NT2/D1 (cell line): ENCODE measurements at regions not wholly inside any gene's neighbourhood (a gene's known extent, or its start where the extent isn't known, plus 50 kb on each side); places are given as distances from the start of the nearest gene placed in this dataset.

Experiments
- DNase-seq: peaks from one replicate; pipeline ENCODE4 v3.0.0-alpha.2; 2011; ENCODE audit warnings: low read depth, low spot score
- H3K27me3 ChIP-seq: 2 replicates; pipeline ENCODE4 v1.6.0; 2011; ENCODE audit warnings: mild to moderate bottlenecking; ENCODE audit not compliant: insufficient read length, insufficient read depth
- H3K36me3 ChIP-seq: 2 replicates; pipeline ENCODE4 v1.6.1; 2011; ENCODE audit warnings: mild to moderate bottlenecking, low read length, mixed read lengths; ENCODE audit not compliant: insufficient read depth, insufficient read length
- H3K4me1 ChIP-seq: 2 replicates; pipeline ENCODE4 v1.5.1; 2011; ENCODE audit not compliant: insufficient read depth, insufficient read length
- H3K4me3 ChIP-seq: 2 replicates; pipeline ENCODE4 v1.5.1; 2011; ENCODE audit warnings: low read depth; ENCODE audit not compliant: insufficient read length
- H3K9ac ChIP-seq: 2 replicates; pipeline ENCODE4 v1.6.0; 2011; ENCODE audit warnings: low read depth; ENCODE audit not compliant: insufficient read length
- H3K9me3 ChIP-seq: 2 replicates; pipeline ENCODE4 v1.5.1; 2011; ENCODE audit warnings: mild to moderate bottlenecking, low read length; ENCODE audit not compliant: insufficient read depth
- SUZ12 ChIP-seq: IDR thresholded peaks from 2 replicates; pipeline ENCODE4 v1.6.1; 2011; ENCODE audit not compliant: insufficient read length, insufficient read depth; ENCODE audit errors: extremely low read depth
- YY1 ChIP-seq: IDR thresholded peaks from 2 replicates; pipeline ENCODE4 v1.6.1; 2011; ENCODE audit not compliant: insufficient read length, insufficient read depth
- ZNF274 ChIP-seq: IDR thresholded peaks from 2 replicates; pipeline ENCODE4 v1.6.1; 2011; ENCODE audit warnings: mild to moderate bottlenecking, low read depth, low read length

- H3K27me3 ChIP-seq = no peaks in the 10 kb centered on the region
These were observed 1565.9 kb upstream of the ACVR2A start for GRCh38 chr2:146278881-146279280.

GRCh38 chr2:146271131-146271831, 1573.5 kb upstream of the ACVR2A start:
- no peaks in the 10 kb centered on the region for H3K4me1 ChIP-seq
- H3K36me3 ChIP-seq = no peaks in the 10 kb centered on the region
- no peak for DNase-seq
- no peak overlapping the region for H3K4me3 ChIP-seq
- H3K9me3 ChIP-seq = no peaks in the 10 kb centered on the region
- no peak overlapping the region for H3K9ac ChIP-seq
- TF ChIP-seq SUZ12 (no peak), ZNF274 (no peak), YY1 (no peak)
- H3K27me3 ChIP-seq = no peaks in the 10 kb centered on the region

More at GRCh38 chr2:146278881-146279280, 1565.9 kb upstream of the ACVR2A start:
- H3K9me3 ChIP-seq = no peaks in the 10 kb centered on the region
- DNase-seq = no peak
- no peak overlapping the region for H3K9ac ChIP-seq
- no peaks in the 10 kb centered on the region for H3K36me3 ChIP-seq
- H3K4me1 ChIP-seq = no peaks in the 10 kb centered on the region
- no peak for TF ChIP-seq SUZ12
- TF ChIP-seq YY1 = no peak
- no peak for TF ChIP-seq ZNF274
- H3K4me3 ChIP-seq = no peak overlapping the region

- no peaks in the 10 kb centered on the region for H3K4me1 ChIP-seq
These were observed 1574.2 kb upstream of the ACVR2A start for GRCh38 chr2:146270618-146271017.

GRCh38 chr2:146267093-146267492, 1577.7 kb upstream of the ACVR2A start:
- Histone ChIP-seq H3K4me3 (no peak overlapping the region), H3K27me3 (no peaks in the 10 kb centered on the region), H3K9ac (no peak overlapping the region), H3K36me3 (no peaks in the 10 kb centered on the region), H3K9me3 (no peaks in the 10 kb centered on the region), H3K4me1 (no peaks in the 10 kb centered on the region)
- no peak for DNase-seq
- TF ChIP-seq SUZ12 = no peak
- no peak for TF ChIP-seq ZNF274
- TF ChIP-seq YY1 = no peak

More at GRCh38 chr2:146270618-146271017, 1574.2 kb upstream of the ACVR2A start:
- no peak for TF ChIP-seq ZNF274
- TF ChIP-seq YY1 = no peak
- TF ChIP-seq SUZ12 = no peak
- Histone ChIP-seq H3K27me3 (no peaks in the 10 kb centered on the region), H3K9me3 (no peaks in the 10 kb centered on the region), H3K4me3 (no peak overlapping the region), H3K9ac (no peak overlapping the region), H3K36me3 (no peaks in the 10 kb centered on the region)
- DNase-seq = no peak

- H3K9ac ChIP-seq = no peak overlapping the region
- no peaks in the 10 kb centered on the region for H3K27me3 ChIP-seq
- no peak for TF ChIP-seq ZNF274
- no peak for TF ChIP-seq YY1
- no peak for TF ChIP-seq SUZ12
- no peaks in the 10 kb centered on the region for H3K36me3 ChIP-seq
- DNase-seq = no peak
- H3K4me1 ChIP-seq = no peaks in the 10 kb centered on the region
- H3K4me3 ChIP-seq = no peak overlapping the region
- H3K9me3 ChIP-seq = no peaks in the 10 kb centered on the region
These were observed 1579.2 kb upstream of the ACVR2A start for GRCh38 chr2:146265656-146266055.

GRCh38 chr2:146262606-146263005, 1582.2 kb upstream of the ACVR2A start:
- Histone ChIP-seq H3K4me3 (no peak overlapping the region), H3K9me3 (no peaks in the 10 kb centered on the region), H3K36me3 (no peaks in the 10 kb centered on the region), H3K27me3 (no peaks in the 10 kb centered on the region), H3K9ac (no peak overlapping the region), H3K4me1 (no peaks in the 10 kb centered on the region)
- no peak for DNase-seq
- no peak for TF ChIP-seq SUZ12
- no peak for TF ChIP-seq YY1
- TF ChIP-seq ZNF274 = no peak

GRCh38 chr2:146260551-146260950, 1584.3 kb upstream of the ACVR2A start:
- no peak for DNase-seq
- no peaks in the 10 kb centered on the region for H3K27me3 ChIP-seq
- no peak overlapping the region for H3K9ac ChIP-seq
- H3K4me1 ChIP-seq = no peaks in the 10 kb centered on the region
- no peak for TF ChIP-seq SUZ12
- TF ChIP-seq ZNF274 = no peak
- no peak for TF ChIP-seq YY1
- H3K36me3 ChIP-seq = no peaks in the 10 kb centered on the region
- no peak overlapping the region for H3K4me3 ChIP-seq
- no peaks in the 10 kb centered on the region for H3K9me3 ChIP-seq
